Ishikawa (cell line): ENCODE measurements at regions not wholly inside any gene's neighbourhood (a gene's known extent, or its start where the extent isn't known, plus 50 kb on each side); places are given as distances from the start of the nearest gene placed in this dataset.

Experiments
- MAX ChIP-seq: IDR thresholded peaks from 2 replicates; pipeline ENCODE4 v1.6.1; 2012
- ZBTB7A ChIP-seq: IDR thresholded peaks from 2 replicates; pipeline ENCODE4 v1.6.1; 2012; ENCODE audit warnings: low read depth

GRCh38 chr9:30356221-30356620 lies 2028.2 kb upstream of the ACO1 start:
- TF ChIP-seq MAX: no peak
- no peak for TF ChIP-seq ZBTB7A
